GM12878 (cell line): ENCODE measurements at regions not wholly inside any gene's neighbourhood (a gene's known extent, or its start where the extent isn't known, plus 50 kb on each side); places are given as distances from the start of the nearest gene placed in this dataset.

Experiments used
- ATF3 ChIP-seq: IDR thresholded peaks from 2 replicates; pipeline ENCODE4 v1.6.1; 2011; ENCODE audit warnings: low read depth, mild to moderate bottlenecking, low read length, moderate library complexity, borderline replicate concordance; ENCODE audit errors: extremely low read depth
- CBX5 ChIP-seq: sonication (generic); IDR thresholded peaks from 2 replicates; pipeline ENCODE4 v1.6.1; 2016; ENCODE audit warnings: low read depth, moderate library complexity, mild to moderate bottlenecking, inconsistent platforms
- HCFC1 ChIP-seq: fragments of 150-350 bp; IDR thresholded peaks from 2 replicates; pipeline ENCODE4 v1.6.1; 2014; ENCODE audit warnings: low read length
- POLR2A ChIP-seq: IDR thresholded peaks from 2 replicates; pipeline ENCODE4 v1.6.1; 2011; ENCODE audit warnings: low read depth, mild to moderate bottlenecking, low read length
- SIN3A ChIP-seq: IDR thresholded peaks from 2 replicates; pipeline ENCODE4 v1.6.1; 2012; ENCODE audit warnings: low read depth, low read length, improper control_type of control experiment
- SMARCA5 ChIP-seq: fragments of 450-650 bp; IDR thresholded peaks from 2 replicates; pipeline ENCODE4 v1.6.1; 2017; ENCODE audit warnings: mild to moderate bottlenecking
- SMC3 ChIP-seq: IDR thresholded peaks from 2 replicates; pipeline ENCODE4 v1.6.1; 2011; ENCODE audit warnings: low read length, improper control_type of control experiment, borderline replicate concordance
- TAF1 ChIP-seq: IDR thresholded peaks from 2 replicates; pipeline ENCODE4 v1.6.1; 2011; ENCODE audit warnings: mild to moderate bottlenecking, low read depth, low read length, borderline replicate concordance

- TF ChIP-seq CBX5 (no peak), POLR2A (no peak), TAF1 (no peak), SMC3 (no peak), HCFC1 (no peak), SMARCA5 (no peak), ATF3 (no peak), SIN3A (no peak)
Measured at GRCh38 chr5:173494446-173494845, 122.0 kb downstream of the BOD1 start.
